ENCODE measurements at regions not wholly inside any gene's neighbourhood (a gene's known extent, or its start where the extent isn't known, plus 50 kb on each side); places are given as distances from the start of the nearest gene placed in this dataset.
"Not testable (repeated sequence)": the region's sequence is repeated elsewhere in the genome, so short reads cannot be mapped to it uniquely, and the experiment has no call there.

- no peak for DNase-seq
Observed at GRCh38 chr17:37827905-37828650, 83.2 kb upstream of the HNF1B start.

- DNase-seq: no peak
Observed at GRCh38 chr17:37826497-37827430, 81.9 kb upstream of the HNF1B start.

GRCh38 chr17:37825851-37826250 lies 81.0 kb upstream of the HNF1B start:
- no peak for DNase-seq

- DNase-seq: no peak
Observed at GRCh38 chr17:37824534-37825485, 80.0 kb upstream of the HNF1B start.

- DNase-seq: no peak
Observed at GRCh38 chr17:37823996-37824395, 79.1 kb upstream of the HNF1B start.

- no peak for DNase-seq
Observed at GRCh38 chr17:37820995-37821713, 76.3 kb upstream of the HNF1B start.

- DNase-seq: no peak
Observed at GRCh38 chr17:37820313-37820994, 75.6 kb upstream of the HNF1B start.

- no peak for DNase-seq
Observed at GRCh38 chr17:37818689-37819088, 73.8 kb upstream of the HNF1B start.

- no peak for DNase-seq
Observed at GRCh38 chr17:37816950-37817349, 72.1 kb upstream of the HNF1B start.

- no peak for DNase-seq
Observed at GRCh38 chr17:37815536-37815935, 70.7 kb upstream of the HNF1B start.

GRCh38 chr17:37813751-37814150 lies 68.9 kb upstream of the HNF1B start:
- no peak for DNase-seq

GRCh38 chr17:37808846-37809245 lies 64.0 kb upstream of the HNF1B start:
- DNase-seq: not testable (repeated sequence)

GRCh38 chr17:37802712-37803416 lies 58.0 kb upstream of the HNF1B start:
- DNase-seq: no peak

GRCh38 chr17:37802061-37802595 lies 57.3 kb upstream of the HNF1B start:
- no peak for DNase-seq

- DNase-seq: no peak
Observed at GRCh38 chr17:37801171-37801570, 56.3 kb upstream of the HNF1B start.

- DNase-seq: no peak
Observed at GRCh38 chr17:37797206-37797605, 52.3 kb upstream of the HNF1B start.

GRCh38 chr17:37796076-37796475 lies 51.2 kb upstream of the HNF1B start:
- DNase-seq: no peak

Data from activated naive CD4-positive, alpha-beta T cell treated with anti-CD3 and anti-CD28 coated beads, Interleukin-2, amount 50 U/mL, for 16 hours (primary cell).